ENCODE measurements at regions not wholly inside any gene's neighbourhood (a gene's known extent, or its start where the extent isn't known, plus 50 kb on each side); places are given as distances from the start of the nearest gene placed in this dataset.
"Not testable (repeated sequence)": the region's sequence is repeated elsewhere in the genome, so short reads cannot be mapped to it uniquely, and the experiment has no call there.

DNA sequence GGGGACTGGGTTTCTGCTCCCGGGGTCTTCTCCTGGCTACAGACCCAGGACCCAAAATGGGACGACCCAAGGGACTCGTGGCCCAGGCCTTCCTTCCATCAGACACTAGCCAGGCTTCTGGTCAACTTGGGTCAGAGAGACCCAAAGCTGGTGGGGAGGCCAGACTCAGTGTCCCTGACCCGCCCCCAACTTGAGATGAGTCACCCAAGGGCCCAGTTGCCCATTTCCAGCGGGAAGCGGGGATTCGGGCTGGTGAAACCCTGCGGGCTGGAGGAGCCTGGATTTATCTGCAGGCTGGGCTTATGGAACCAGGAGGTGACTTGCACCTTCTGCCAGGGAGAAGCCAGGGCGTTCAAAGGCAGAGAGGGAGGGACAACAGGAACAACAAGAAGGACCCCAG, 81.5 kb downstream of the RFLNA start:
- POLR2A ChIA-PET, result no interaction called here
- CTCF ChIA-PET, result no interaction called here
- TF ChIP-seq, protein P1, sequence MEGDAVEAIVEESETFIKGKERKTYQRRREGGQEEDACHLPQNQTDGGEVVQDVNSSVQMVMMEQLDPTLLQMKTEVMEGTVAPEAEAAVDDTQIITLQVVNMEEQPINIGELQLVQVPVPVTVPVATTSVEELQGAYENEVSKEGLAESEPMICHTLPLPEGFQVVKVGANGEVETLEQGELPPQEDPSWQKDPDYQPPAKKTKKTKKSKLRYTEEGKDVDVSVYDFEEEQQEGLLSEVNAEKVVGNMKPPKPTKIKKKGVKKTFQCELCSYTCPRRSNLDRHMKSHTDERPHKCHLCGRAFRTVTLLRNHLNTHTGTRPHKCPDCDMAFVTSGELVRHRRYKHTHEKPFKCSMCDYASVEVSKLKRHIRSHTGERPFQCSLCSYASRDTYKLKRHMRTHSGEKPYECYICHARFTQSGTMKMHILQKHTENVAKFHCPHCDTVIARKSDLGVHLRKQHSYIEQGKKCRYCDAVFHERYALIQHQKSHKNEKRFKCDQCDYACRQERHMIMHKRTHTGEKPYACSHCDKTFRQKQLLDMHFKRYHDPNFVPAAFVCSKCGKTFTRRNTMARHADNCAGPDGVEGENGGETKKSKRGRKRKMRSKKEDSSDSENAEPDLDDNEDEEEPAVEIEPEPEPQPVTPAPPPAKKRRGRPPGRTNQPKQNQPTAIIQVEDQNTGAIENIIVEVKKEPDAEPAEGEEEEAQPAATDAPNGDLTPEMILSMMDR (IDR thresholded peaks at IDR 0.05), result no peak
- H3K4me1 Mint-ChIP-seq (ENCODE audit: low read depth), result no peaks in the 10 kb centered on the region
- ATAC-seq, result no peak
- no peak overlapping the region for H3K27ac Mint-ChIP-seq
- no peak for DNase-seq
- no peaks in the 10 kb centered on the region for H3K27me3 Mint-ChIP-seq
- H3K9me3 Mint-ChIP-seq, result no peaks in the 10 kb centered on the region
- intact Hi-C loops (cut with micrococcal nuclease), result no loop called here
- H3K36me3 Mint-ChIP-seq (ENCODE audit: low read depth), result peaks cover 6% of the 10 kb centered on the region
- H3K4me3 Mint-ChIP-seq, result no peak overlapping the region

DNA sequence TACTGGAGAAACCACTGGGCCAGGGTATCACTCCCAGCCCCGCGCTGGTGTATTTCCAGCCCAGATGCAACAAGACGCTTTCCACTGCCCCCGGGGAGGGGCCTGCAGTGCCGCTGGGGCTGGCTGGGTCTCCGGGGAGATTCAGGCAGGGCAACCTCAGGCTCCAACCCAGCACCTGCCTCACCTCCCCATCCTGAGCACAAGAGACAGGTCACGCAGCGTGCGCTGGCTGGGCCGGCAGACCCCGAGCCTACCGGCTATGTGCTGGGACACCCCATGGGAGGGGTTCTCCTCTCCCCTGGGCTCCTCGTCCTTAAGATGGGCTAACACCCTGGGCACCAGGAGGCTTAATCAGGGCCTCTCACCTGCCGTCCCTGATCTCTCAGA, 80.9 kb downstream of the RFLNA start:
- no peak overlapping the region for H3K4me3 Mint-ChIP-seq
- intact Hi-C loops (cut with micrococcal nuclease), result no loop called here

DNA sequence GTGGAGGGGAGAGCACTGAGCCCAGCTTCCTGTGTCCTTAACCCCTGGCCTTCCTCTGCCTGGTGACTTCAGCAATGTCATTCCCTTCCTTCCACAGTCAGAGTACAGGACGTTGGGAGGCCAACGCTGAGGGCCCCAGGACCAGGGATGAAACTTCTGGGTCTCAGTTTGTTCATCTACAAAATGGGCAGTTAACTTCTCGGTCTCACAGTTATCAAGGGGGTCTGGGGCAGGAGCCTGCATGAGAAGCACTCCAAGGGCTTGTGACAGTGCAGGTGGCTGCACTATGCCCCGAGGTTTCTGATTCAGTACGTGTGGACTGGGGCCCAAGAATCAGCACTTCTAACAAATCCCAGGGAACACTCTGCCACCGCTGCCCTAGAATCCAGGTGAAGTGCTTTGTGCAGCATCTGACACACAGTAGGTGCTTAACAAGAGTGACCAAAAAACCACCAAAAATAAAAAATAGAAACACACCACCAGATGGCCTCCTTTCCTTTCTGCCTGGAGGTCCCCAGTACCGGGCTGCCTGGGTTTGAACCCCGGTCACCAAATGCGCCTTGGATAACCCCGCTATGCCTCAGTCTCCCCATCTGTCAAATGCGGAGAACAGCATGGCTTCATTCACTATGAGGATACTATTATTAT, 80.4 kb downstream of the RFLNA start:
- no peaks in the 10 kb centered on the region for H3K4me1 Mint-ChIP-seq (ENCODE audit: low read depth)
- H3K36me3 Mint-ChIP-seq (ENCODE audit: low read depth), result peaks cover 6% of the 10 kb centered on the region
- ATAC-seq (no peak), DNase-seq (no peak)
- H3K4me3 Mint-ChIP-seq, result no peak overlapping the region
- CTCF ChIA-PET, result interaction anchor here (0.6 to 0.7 kb wide), 2 partner anchors 24 to 158 kb away, joined by 3 read pairs; no protein-coding TSS in a partner anchor
- no peak overlapping the region for H3K27ac Mint-ChIP-seq
- H3K9me3 Mint-ChIP-seq, result no peaks in the 10 kb centered on the region
- no peaks in the 10 kb centered on the region for H3K27me3 Mint-ChIP-seq
- POLR2A ChIA-PET, result no interaction called here
- intact Hi-C loops (cut with micrococcal nuclease), result no loop called here
- TF ChIP-seq, protein P1 (IDR thresholded peaks at IDR 0.05), result no peak

More for the DNA sequence above, 80.9 kb downstream of the RFLNA start:
- CTCF ChIA-PET, result no interaction called here
- ATAC-seq, result no peak
- Mint-ChIP-seq H3K4me1 (ENCODE audit: low read depth) (no peaks in the 10 kb centered on the region), H3K27me3 (no peaks in the 10 kb centered on the region), H3K9me3 (no peaks in the 10 kb centered on the region), H3K27ac (no peak overlapping the region), H3K36me3 (ENCODE audit: low read depth) (peaks cover 6% of the 10 kb centered on the region)
- POLR2A ChIA-PET, result no interaction called here
- TF ChIP-seq, protein P1 (IDR thresholded peaks at IDR 0.05), result no peak
- no peak for DNase-seq

DNA sequence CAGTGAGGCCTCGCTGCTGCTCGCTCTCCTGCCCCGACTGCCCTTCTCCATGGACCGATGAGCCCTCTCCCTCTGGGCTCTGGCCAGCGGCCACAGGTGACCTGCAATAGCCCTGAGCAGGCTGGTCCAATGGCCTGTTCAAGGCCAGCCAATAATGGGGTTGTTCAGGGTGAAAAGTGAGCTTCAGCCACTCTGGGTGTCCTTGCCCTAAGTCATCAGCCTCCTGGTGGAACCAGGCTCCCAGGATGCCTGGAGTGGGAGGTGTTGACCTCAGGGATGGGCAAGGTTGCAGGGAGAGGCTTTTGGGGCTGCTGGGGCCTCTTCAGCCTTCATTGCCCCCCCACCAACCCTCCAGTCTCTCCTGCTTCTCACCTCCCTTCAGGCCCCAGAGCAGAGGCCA, 79.7 kb downstream of the RFLNA start:
- H3K4me3 Mint-ChIP-seq, result no peak overlapping the region
- no peaks in the 10 kb centered on the region for H3K4me1 Mint-ChIP-seq (ENCODE audit: low read depth)
- POLR2A ChIA-PET, result no interaction called here
- DNase-seq (no peak), ATAC-seq (no peak)
- CTCF ChIA-PET, result interaction anchor here (0.6 to 0.7 kb wide), 2 partner anchors 25 to 159 kb away, joined by 3 read pairs; no protein-coding TSS in a partner anchor
- H3K36me3 Mint-ChIP-seq (ENCODE audit: low read depth), result peaks cover 6% of the 10 kb centered on the region
- TF ChIP-seq, protein P1 (IDR thresholded peaks at IDR 0.05), result no peak
- H3K9me3 Mint-ChIP-seq, result no peaks in the 10 kb centered on the region
- no peaks in the 10 kb centered on the region for H3K27me3 Mint-ChIP-seq
- intact Hi-C loops (cut with micrococcal nuclease), result no loop called here
- no peak overlapping the region for H3K27ac Mint-ChIP-seq

DNA sequence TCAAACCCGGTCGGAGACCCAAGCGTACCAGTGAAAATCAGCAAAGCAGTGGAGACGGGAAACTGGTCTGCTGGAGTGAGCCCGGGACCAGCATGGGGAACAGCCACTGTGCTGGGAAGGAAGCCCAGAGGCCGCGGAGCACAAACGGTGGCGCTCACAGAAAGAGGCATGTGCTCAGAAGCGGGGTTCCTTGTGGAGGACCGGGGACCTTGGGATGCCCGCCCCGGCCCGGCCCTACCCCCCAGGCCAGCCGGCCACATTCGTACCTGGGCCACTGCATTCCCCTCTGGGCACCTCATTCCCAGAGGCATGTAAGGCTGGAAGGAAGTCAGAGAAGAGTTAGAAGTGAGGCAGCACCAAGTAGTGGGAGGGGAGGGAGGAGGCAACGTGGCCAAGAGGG, 79.3 kb downstream of the RFLNA start:
- POLR2A ChIA-PET, result no interaction called here
- CTCF ChIA-PET, result no interaction called here
- no peaks in the 10 kb centered on the region for H3K27me3 Mint-ChIP-seq
- no peaks in the 10 kb centered on the region for H3K9me3 Mint-ChIP-seq
- no peak for ATAC-seq
- intact Hi-C loops (cut with micrococcal nuclease), result no loop called here
- TF ChIP-seq, protein P1 (IDR thresholded peaks at IDR 0.05), result no peak
- DNase-seq, result no peak
- no peaks in the 10 kb centered on the region for H3K4me1 Mint-ChIP-seq (ENCODE audit: low read depth)
- peaks cover 6% of the 10 kb centered on the region for H3K36me3 Mint-ChIP-seq (ENCODE audit: low read depth)
- no peak overlapping the region for H3K27ac Mint-ChIP-seq
- no peak overlapping the region for H3K4me3 Mint-ChIP-seq

DNA sequence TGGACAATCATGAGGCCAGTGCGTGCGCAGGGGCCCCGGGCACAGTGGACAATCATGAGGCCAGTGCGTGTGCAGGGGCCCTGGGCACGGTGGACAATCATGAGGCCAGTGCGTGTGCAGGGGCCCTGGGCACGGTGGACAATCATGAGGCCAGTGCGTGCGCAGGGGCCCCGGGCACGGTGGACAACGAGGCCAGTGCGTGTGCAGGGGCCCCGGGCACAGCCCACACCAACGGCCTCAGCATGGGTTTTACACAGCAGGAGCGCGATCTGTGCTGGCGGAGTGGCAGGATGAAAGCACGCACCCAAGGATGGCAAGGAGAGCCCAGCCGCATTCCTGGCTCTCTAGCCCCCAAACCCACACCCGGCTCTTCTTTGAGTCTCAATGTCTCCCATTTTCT, 78.8 kb downstream of the RFLNA start:
- H3K4me3 Mint-ChIP-seq; H3K9me3 Mint-ChIP-seq; H3K4me1 Mint-ChIP-seq (ENCODE audit: low read depth); intact Hi-C loops (cut with micrococcal nuclease); H3K27me3 Mint-ChIP-seq; DNase-seq; CTCF ChIA-PET; H3K36me3 Mint-ChIP-seq (ENCODE audit: low read depth); H3K27ac Mint-ChIP-seq; ATAC-seq; POLR2A ChIA-PET: not testable (repeated sequence)

All from activated CD8-positive, alpha-beta T cell treated with anti-CD3 and anti-CD28 coated beads for 36 hours (primary cell).